ENCODE measurements at regions not wholly inside any gene's neighbourhood (a gene's known extent, or its start where the extent isn't known, plus 50 kb on each side); places are given as distances from the start of the nearest gene placed in this dataset.
A peak's percentile ranks its signal among the peaks of the same experiment; 100 is the strongest.

DNA sequence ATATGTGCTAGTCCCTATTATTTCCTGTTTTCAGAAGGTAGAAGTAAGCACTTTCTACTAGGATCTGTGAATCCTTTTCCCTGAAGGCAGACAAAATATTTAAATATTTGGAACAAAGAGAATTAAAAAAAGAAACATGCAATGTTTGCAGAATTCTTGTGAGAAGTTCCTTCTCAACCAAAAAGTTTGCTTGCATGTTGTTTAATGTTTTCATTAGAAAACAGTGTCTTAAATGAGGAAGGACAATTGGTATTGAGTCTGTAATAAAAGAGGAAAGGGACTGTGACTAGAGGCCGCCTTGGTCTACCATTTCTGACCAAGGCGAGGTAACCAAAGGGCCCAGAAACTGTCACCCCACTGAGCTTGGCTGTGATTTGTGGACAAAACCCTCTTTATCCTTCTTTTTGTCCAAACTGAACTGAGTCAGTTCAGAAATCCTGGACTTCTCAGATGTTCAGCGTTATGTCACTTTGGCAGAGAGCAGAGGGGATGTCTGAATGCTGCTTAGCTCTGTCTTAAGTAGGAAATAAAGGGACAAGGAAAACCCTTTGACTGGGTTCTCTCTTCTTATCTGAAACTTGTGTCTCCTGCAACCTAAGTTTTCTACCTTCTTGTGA, 129.8 kb upstream of the CPM start:
- DNase-seq (ENCODE audit: low read depth in 2 of 2), result no peak

DNA sequence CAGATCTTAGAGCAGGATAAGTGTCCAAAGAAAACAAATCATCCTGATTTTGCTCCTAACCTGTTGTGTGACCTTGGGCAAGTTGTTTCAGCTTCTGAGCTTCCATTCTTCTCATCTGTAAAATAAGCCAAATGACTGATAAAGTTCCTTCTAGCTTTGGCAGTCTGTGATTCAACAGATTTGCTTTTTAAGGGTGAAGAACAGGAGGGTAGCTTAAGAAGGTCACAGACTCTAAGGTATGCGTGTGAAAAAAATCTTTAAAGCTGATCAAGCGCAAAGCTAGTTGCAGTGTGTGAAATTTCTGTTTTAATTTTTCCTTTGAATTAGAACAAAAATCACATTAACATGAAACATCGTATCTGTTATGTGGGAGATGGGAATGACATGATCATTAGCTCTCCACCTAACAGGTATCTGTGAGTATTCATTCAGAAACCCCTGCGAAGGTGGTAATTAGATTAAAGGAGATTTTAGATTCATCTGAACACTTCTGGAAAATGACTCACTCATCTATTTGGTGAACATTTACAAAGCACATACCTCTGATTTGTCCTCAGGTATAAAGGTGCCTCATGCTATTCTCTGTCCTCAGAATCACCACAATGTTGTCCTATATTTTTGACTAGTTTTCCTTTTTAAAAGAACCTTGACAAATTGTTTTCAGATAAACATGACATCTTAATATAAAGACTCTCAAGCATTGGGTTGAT, 131.9 kb upstream of the CPM start:
- DNase-seq (ENCODE audit: low read depth in 2 of 2), result no peak

DNA sequence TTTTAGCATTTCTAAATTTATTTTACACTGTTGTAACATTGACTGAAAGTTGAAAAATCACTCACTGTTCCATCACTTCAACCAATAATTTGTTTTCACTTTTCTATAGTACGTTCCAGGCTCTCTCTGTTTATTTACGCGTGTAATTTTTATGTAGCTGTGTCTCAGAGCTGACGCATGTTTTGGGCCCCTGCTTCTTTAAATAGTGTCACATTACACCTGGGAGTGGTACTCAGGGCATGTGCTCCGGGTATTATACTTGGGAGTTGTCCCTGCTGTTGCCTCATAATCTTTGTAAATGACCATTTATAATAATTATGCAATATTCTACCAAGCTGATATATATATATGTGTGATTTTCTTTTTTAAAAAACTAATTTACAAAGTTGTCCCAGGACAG, 132.8 kb upstream of the CPM start:
- DNase-seq (ENCODE audit: low read depth in 2 of 2), result no peak

DNA sequence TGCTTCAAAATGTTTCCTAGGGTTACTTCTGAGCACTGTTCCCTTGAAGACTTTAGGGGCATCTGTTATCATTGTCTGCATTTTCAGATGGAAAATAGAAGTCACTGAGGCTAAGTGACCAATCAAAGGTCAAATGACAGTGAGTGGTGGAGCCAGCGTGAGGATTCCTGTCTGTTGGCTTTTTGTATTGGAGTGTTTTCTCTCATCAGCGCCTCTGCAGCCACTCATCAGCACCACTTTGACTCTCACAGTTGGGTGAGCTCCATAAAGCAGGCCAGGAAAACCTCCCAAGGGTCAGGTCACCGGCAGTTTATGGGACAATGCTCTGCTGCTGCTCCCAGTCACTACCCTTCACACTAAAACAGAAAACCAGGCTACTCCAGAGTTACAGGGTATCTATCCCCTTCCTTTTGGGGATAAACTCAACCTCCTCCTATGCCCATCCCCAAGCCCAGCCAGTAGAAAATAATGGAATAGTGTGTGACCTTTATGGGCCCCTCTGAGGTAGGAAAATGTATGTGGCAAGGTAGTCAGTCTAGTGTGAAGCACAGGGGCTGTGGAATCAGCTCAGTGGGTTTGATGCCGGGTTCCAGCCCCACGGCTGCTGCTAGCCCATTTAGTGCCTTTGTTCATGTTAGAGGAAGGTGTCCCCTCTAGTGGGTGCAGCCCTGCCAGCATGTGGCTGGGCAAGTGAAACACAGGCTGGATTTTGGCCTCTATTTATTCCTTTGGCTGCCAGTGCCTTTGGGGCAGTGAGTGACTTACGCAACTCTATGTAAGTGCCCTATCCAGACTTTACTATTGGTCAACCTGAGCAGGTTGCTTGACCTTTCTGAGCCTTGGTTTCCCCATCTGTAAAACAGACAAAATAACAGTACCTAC, 133.8 kb upstream of the CPM start:
- DNase-seq (ENCODE audit: low read depth in 2 of 2), result no peak

DNA sequence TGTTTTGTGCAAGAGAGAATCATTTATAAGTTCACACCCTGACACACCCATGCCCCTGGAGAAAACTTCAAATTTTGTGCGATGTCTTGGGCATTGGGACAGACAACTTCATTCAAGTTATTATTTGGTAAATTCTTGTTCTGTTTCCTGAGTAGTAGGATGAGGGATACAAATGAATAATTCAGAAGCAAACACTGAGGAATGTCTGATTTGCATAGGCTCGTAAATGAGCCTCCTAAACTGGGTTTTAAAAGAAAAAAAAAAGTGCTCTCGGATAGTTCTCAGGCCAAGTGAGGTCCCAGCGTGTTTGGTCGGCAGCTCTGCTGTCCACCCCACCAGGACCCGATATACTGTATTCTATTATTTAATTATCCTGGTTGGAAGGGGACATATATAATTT, 134.7 kb upstream of the CPM start:
- DNase-seq (ENCODE audit: low read depth in 2 of 2), result no peak

DNA sequence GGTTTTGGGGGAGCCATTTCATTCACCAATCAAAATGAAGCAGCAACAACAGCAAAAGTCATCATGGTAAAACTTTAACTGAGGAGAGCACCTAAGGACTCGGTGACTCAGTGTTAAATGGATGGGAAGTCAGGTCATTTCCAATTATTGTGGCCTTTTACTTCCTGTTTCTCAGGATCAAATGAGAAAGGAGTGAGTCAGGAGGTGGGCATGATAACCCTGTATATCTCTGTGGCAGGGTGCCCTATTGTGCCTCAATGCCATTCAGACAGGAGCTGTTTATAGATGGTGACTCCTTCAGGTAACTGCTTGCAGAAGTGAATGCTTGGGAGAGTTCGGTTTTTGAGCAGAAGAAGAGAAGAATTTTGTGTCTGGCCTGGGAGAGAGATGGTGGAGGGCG, 135.5 kb upstream of the CPM start:
- DNase-seq (ENCODE audit: low read depth in 2 of 2), result no peak

DNA sequence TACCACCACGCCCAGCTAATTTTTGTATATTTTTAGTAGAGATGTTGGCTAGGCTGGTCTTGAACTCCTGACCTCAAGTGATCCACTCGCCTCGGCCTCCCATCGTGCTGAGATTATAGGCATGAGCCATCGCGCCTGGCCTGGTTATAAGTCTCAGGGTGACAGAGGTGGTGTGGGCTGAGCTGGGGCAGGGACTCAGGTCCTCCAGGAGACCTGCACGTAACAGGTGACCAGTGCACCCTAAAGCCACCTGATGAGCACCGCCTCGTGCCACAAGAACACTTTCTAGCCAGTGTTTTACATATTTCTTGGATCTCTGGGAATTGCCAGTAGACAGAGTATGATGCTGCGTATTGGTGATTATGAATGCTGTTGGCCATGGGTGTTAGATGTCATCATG, 136.5 kb upstream of the CPM start:
- DNase-seq (ENCODE audit: low read depth in 2 of 2), result no peak

DNA sequence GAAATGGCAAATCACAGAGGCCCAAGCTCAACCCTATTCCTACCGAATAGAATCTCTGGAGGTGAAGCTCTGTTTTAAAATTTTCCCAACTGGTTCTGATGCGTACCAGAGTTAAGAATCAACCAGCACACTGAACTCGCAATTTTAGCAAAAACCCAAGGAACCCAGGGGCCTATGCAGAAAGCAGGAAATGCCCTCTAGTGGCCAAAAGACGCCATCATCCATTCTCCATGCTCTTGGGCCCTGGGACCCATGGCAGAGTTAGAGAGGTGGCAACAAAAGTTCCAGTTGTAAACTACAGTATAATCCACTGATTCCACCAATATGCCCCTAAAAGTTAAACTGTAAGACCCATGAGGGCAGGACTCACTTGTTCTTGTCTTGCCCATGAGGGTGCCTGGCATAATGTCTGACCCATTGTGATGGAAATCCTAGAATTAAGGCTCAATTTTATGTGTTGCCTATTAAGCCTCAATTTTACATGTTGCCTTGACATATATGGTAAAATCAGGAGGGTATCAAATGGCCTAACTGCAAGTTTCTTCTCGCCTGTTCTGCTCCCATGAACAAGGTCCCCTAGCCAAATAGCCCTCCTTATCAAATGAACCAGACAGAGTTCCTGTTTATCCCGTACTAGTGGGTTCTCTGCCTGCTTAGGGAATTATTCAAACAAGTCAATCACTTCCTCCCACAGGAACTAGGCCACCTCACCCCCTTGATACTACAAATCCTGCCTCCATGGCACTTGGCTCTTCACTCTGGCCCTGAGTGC, 137.5 kb upstream of the CPM start:
- peak; percentile 41 to 49 for DNase-seq (ENCODE audit: low read depth in 2 of 2)

DNA sequence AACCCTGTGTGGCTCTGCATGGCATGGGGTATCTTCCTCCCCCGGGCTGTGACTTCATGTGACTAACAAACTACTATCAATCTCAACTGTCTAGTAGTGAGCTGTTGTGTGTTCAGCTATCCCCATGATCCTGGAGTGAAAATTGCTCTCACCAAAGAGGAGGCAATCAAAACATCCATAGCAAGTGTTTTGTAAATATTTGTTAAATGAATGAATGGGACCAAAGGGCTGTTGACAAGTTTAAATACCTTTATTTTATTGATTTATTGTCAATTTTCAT, 138.1 kb upstream of the CPM start:
- DNase-seq (ENCODE audit: low read depth in 2 of 2), result no peak

DNA sequence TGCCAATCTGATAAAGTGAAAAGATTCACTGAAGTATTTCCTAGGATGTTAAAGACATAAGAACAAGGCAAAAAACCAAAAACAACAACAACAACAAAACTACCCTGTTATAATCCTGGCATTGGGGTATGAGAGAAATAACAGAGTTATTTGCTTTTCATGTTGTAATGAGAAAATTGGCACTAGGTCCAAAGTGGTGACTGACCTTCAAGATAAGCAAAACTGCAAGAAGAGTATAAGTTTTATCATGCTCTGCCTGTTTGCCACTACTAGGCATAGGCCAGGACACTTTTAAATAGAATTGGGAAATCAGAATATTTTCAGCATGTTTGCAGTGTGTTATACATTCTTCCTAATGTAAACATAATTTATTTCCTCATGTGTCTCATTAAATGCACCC, 140.1 kb upstream of the CPM start:
- DNase-seq (ENCODE audit: low read depth in 2 of 2), result no peak

DNA sequence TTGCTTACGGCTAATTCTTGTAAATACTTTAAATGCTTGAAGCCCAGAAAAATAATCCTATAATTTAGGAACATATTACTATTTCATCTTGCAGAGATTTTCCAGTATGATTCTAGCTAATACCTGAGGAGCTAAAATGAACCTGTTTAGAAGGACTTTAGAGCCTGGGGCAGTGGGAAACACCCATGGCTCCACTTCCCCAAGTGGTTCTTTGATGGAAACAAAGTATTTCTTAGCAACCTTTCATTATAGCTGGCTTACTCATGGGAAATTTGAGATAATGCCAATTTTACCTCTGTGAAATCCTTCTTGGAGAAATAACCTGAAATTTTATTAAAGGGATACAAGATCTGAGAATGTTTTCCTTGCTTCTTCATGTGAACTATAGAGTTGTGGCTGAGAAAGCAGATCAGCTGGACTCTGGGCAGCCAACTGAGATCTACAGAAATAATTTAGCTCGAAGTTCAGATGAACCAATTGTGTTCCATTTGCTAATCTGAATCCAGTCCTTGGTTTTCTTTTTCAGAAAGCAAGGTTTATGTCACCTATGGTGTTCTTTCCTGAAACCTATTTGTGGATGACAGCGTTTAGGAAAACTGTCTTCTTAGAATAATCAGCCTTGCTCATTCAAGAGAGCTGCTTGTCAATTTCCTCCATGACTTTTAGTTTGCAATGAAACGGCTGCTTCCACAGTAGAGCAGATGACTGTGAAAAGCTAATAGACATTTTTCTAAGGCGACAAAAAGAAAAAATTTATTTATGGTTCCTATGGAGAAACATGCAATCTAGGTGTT, 141.8 kb upstream of the CPM start:
- no peak for DNase-seq (ENCODE audit: low read depth in 2 of 2)

DNA sequence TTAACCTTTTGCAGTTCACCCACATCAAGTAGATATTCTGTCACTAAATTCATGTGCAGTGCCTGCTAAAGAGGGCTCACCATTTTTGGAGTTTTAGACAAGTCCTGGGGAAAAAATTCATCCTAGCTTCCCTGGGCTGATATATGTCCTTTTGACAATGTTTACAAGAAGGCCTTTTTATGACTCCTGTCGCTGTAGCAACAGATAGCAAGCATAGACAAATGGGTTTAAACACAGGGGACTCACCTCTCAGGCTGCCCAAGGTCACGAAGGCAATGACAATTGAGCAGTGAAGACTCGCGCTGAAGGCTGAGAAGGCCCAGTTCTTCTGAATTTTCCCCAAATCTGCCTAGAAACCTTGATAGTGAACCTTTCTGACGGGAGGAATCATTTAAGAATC, 150.7 kb upstream of the CPM start:
- DNase-seq (ENCODE audit: low read depth in 2 of 2), result no peak

DNA sequence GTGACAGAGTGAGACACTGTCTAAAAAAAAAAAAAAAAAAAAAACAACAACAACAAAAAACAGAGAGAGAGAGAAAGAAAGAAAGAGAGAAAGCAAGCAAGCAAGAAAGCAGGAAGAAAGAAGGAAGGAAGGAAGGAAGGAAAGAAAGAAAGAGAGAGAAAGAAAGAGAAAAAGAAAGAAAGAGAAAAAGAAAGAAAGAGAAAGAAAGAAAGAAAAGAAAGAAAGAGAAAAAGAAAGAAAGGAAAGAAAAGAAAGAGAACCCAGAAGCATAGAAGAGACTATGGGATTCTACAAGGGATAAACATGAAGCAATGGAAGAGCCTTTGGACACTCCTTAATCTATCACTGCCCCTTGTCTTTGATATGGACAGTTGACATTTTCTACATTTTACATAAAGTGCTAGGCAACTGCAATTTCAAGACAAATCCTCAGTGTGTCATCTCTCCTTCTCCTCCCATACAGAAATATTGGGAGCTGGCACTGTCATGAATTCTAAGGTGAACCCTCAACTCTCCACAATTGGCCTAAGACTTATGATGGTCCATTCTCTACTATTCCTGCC, 151.9 kb upstream of the CPM start:
- DNase-seq (ENCODE audit: low read depth in 2 of 2), result no peak

DNA sequence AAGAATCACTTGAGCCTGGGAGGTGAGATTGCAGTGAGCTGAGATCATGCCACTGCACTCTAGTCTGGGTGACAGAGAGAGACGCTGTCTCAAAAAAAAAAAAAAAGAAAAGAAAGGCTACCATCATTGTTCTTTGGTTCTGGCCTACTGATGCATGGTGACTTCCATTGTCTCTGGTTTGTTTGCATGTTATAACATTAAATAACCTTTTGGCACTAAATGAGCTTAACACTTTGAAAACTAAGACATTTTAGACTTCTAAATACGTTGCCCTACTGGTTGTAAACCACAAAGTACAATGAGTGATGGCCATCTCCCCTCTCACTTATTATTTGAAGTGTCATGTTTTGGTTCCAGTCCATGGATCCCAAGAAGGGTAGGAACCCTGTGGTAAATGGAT, 152.9 kb upstream of the CPM start:
- no peak for DNase-seq (ENCODE audit: low read depth in 2 of 2)

DNA sequence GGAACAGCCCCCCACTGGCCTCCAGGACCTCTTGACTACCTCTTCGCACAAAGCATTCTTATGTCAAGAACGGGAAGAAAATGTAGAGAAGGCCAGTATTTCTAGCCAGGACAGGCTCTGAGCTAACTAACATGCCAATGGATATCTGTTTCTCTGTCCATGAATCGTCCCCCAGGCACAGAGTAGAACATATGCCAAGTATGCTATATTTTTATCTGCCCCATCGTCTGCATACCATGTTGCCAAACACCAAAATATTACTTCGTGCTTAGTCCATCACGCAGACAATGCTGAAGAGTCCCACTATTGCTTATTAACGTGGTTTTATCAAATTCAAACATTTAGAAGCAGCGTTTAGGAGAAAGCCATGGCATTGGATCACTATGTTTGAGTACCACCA, 151.4 kb upstream of the CPSF6 start:
- no peak for DNase-seq (ENCODE audit: low read depth in 2 of 2)

DNA sequence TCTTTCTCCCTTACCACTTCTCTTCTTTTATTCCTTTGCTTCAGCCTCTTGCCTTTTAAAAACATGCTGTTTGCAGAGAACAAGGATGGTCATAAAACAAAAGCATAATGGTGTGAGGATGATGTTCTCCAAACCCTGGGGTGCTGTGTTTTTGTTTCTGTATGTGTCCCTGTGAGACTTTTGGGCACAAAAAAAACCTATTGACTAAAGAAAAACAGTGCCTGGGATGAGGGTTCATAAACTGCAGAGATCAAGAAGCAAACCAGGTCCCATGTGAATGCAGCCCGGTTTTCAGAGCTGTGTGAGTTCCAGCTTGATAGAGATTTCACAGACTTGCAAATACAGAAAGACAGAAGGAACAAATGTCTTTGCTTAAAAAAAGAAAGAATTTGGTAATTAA, 148.6 kb upstream of the CPSF6 start:
- DNase-seq (ENCODE audit: low read depth in 2 of 2), result no peak

DNA sequence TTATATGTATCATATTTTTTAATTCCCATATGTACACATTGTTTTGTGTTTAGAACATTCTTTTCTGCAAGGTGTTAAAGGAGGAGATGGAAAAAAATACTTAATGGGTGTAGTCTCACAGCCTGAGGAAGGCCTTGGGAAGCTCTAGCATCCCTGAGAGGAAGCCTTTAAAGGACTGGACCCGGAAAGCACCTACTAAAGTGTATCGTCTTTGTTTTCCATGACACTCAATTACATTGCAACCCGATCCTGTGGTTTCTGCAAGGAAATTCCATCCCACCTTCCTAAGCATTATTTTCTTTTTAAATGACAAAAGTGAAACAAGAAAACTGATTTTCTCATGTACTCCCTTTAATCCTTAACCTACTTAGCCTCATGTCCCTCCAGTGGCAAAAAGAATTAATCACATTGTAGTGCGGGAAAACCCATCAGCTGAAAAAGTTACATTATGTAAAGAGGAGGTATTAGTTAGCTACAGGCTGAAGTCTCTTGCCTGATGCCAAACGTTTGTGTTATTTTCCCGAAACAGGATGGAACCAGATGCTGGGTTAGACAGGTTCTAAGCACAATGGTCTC, 147.8 kb upstream of the CPSF6 start:
- no peak for DNase-seq (ENCODE audit: low read depth in 2 of 2)

DNA sequence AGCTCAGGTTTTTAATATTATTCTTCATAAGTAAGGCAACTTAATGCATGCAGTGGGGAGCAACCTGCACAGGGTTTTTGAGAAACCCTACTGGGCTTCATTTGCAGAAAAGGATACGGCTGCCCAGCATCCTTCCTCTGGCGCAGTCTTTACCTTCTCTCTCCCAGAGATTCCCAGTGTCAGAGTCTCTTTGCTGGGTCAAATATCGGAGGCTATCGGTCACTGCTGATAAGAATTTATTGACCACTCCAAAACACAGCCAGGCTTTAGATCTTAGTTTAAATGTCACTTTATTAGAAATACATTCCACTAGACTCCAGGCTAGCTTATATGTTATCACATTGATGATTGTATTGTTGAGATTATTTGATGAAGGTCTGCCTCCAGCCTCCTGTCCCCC, 147.2 kb upstream of the CPSF6 start:
- DNase-seq (ENCODE audit: low read depth in 2 of 2), result no peak

DNA sequence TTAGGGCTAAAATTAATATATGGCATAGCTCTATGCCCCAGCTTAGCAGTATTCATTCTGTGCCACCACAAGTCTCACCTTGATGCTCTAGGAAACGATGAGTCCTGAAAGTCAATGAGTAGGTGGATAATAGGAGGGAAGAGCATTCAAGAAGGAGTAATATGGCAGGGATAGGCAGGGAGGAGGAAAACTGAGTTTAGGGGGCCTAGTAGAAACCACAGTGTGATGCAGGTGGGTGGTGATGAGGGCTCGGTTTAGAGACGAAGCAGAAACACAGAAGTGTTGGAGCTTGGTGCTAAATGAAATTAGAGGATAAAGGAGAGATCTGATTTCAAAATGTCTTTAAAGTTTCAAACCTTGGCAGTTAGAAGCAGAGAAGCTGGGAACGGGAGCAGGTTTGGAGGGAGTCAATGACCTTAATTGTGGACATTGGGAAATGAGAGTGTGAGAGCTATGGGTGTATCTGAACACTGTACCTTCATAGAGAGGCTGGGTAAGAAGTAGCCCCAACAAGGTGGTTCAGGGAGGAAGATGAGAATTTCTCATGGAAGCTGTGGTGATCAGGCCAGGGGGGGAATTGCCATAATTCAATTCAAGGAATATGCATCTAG, 144.7 kb upstream of the CPSF6 start:
- DNase-seq (ENCODE audit: low read depth in 2 of 2), result no peak

DNA sequence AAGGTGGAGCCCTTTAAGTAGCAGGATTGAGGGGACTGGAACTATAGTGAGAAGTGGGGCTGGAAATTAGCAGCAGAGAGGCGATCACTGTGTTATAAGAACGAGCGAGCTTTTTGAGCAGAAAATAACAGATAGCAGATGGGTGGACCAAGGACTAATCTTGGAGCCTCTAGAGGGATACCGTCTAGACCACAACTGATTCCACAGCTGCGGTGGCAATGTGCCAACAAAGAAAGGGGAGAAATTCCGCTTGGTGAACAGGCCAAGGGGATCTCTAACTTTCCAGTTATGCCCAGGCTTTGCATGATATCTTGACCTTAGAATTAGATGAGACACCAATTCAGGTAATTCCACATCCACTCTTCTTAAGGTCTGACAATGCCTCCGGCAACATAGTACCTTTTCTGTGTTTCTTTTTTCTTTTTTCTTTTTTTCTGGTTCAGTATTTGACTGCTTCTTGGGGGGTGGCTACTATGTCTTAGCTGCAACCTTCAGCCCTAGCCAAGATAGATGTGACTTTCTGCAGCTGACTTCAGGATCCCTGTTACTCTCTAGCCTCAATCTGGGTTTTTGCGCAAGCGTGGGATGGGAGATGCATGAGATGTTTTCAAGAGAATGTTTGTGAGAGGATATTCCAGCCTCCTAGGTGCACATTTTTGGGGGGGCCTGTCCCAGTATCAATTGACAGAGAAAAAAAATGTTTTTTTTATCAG, 143.4 kb upstream of the CPSF6 start:
- no peak for DNase-seq (ENCODE audit: low read depth in 2 of 2)

Data from stimulated activated CD4-positive, alpha-beta T cell treated with anti-CD3 and anti-CD28 coated beads, Interleukin-15, amount 100 ng/mL, for 48 hours (primary cell).